Stimulated activated memory B cell treated with anti-CD40 and anti-IgM and Interleukin-4, amounts not matched to agents 10 μg/mL and 1 μg/mL and 100 μg/mL, for 72 hours (primary cell): ENCODE measurements at regions not wholly inside any gene's neighbourhood (a gene's known extent, or its start where the extent isn't known, plus 50 kb on each side); places are given as distances from the start of the nearest gene placed in this dataset.

Experiments
- ATAC-seq: fragments of 150-1000 bp; cut with Tn5 transposase; 2 replicates; pipeline ENCODE4 v1.10.0; 2021
- H3K27ac Mint-ChIP-seq: one replicate; pipeline ENCODE4 v1.8.0; 2022; ENCODE audit warnings: mild to moderate bottlenecking, mixed read lengths
- H3K27me3 Mint-ChIP-seq: one replicate; pipeline ENCODE4 v1.8.0; 2022; ENCODE audit warnings: mixed read lengths
- H3K36me3 Mint-ChIP-seq: one replicate; pipeline ENCODE4 v1.8.0; 2022; ENCODE audit warnings: mixed read lengths
- H3K4me1 Mint-ChIP-seq: one replicate; pipeline ENCODE4 v1.8.0; 2022; ENCODE audit warnings: mixed read lengths
- H3K4me3 Mint-ChIP-seq: one replicate; pipeline ENCODE4 v1.8.0; 2022; ENCODE audit warnings: mild to moderate bottlenecking, moderate library complexity, mixed read lengths
- H3K9me3 Mint-ChIP-seq: one replicate; pipeline ENCODE4 v1.8.0; 2022; ENCODE audit warnings: mixed read lengths

GRCh38 chr7:46157931-46158330 lies 236.9 kb upstream of the IGFBP3 start:
- H3K27me3 Mint-ChIP-seq: no peaks in the 10 kb centered on the region
- no peaks in the 10 kb centered on the region for H3K36me3 Mint-ChIP-seq
- ATAC-seq: no peak
- no peak overlapping the region for H3K4me3 Mint-ChIP-seq
- H3K4me1 Mint-ChIP-seq: no peaks in the 10 kb centered on the region
- no peaks in the 10 kb centered on the region for H3K9me3 Mint-ChIP-seq
- no peak overlapping the region for H3K27ac Mint-ChIP-seq

- no peaks in the 10 kb centered on the region for H3K4me1 Mint-ChIP-seq
- no peak overlapping the region for H3K4me3 Mint-ChIP-seq
- no peaks in the 10 kb centered on the region for H3K27me3 Mint-ChIP-seq
- no peaks in the 10 kb centered on the region for H3K36me3 Mint-ChIP-seq
- no peak overlapping the region for H3K27ac Mint-ChIP-seq
- no peaks in the 10 kb centered on the region for H3K9me3 Mint-ChIP-seq
- ATAC-seq: no peak
These were observed 236.3 kb upstream of the IGFBP3 start for GRCh38 chr7:46157404-46157803.

- no peak for ATAC-seq
- Mint-ChIP-seq H3K27me3 (no peaks in the 10 kb centered on the region), H3K4me3 (no peak overlapping the region), H3K36me3 (no peaks in the 10 kb centered on the region), H3K27ac (no peak overlapping the region), H3K4me1 (no peaks in the 10 kb centered on the region), H3K9me3 (no peaks in the 10 kb centered on the region)
These were observed 235.8 kb upstream of the IGFBP3 start for GRCh38 chr7:46156853-46157252.

GRCh38 chr7:46156086-46156485 lies 235.0 kb upstream of the IGFBP3 start:
- Mint-ChIP-seq H3K27ac (no peak overlapping the region), H3K4me3 (no peak overlapping the region), H3K4me1 (no peaks in the 10 kb centered on the region), H3K27me3 (no peaks in the 10 kb centered on the region), H3K9me3 (no peaks in the 10 kb centered on the region), H3K36me3 (no peaks in the 10 kb centered on the region)
- ATAC-seq: no peak

- no peak for ATAC-seq
- no peaks in the 10 kb centered on the region for H3K27me3 Mint-ChIP-seq
These were observed 234.3 kb upstream of the IGFBP3 start for GRCh38 chr7:46155367-46155766.

GRCh38 chr7:46153951-46154787 lies 233.1 kb upstream of the IGFBP3 start:
- no peak overlapping the region for H3K4me3 Mint-ChIP-seq
- no peaks in the 10 kb centered on the region for H3K36me3 Mint-ChIP-seq
- no peaks in the 10 kb centered on the region for H3K27me3 Mint-ChIP-seq
- no peaks in the 10 kb centered on the region for H3K9me3 Mint-ChIP-seq
- no peak for ATAC-seq
- no peak overlapping the region for H3K27ac Mint-ChIP-seq
- no peaks in the 10 kb centered on the region for H3K4me1 Mint-ChIP-seq

More at GRCh38 chr7:46155367-46155766, 234.3 kb upstream of the IGFBP3 start:
- H3K4me1 Mint-ChIP-seq: no peaks in the 10 kb centered on the region
- H3K9me3 Mint-ChIP-seq: no peaks in the 10 kb centered on the region
- H3K36me3 Mint-ChIP-seq: no peaks in the 10 kb centered on the region
- no peak overlapping the region for H3K4me3 Mint-ChIP-seq
- no peak overlapping the region for H3K27ac Mint-ChIP-seq

- Mint-ChIP-seq H3K27ac (no peak overlapping the region), H3K4me1 (no peaks in the 10 kb centered on the region), H3K27me3 (no peaks in the 10 kb centered on the region)
These were observed 232.5 kb upstream of the IGFBP3 start for GRCh38 chr7:46153583-46153950.

GRCh38 chr7:46152696-46153095 lies 231.6 kb upstream of the IGFBP3 start:
- no peaks in the 10 kb centered on the region for H3K9me3 Mint-ChIP-seq
- H3K4me3 Mint-ChIP-seq: no peak overlapping the region
- no peak for ATAC-seq
- H3K27ac Mint-ChIP-seq: no peak overlapping the region
- H3K4me1 Mint-ChIP-seq: no peaks in the 10 kb centered on the region
- H3K27me3 Mint-ChIP-seq: no peaks in the 10 kb centered on the region
- H3K36me3 Mint-ChIP-seq: no peaks in the 10 kb centered on the region

More at GRCh38 chr7:46153583-46153950, 232.5 kb upstream of the IGFBP3 start:
- H3K4me3 Mint-ChIP-seq: no peak overlapping the region
- H3K36me3 Mint-ChIP-seq: no peaks in the 10 kb centered on the region
- no peaks in the 10 kb centered on the region for H3K9me3 Mint-ChIP-seq
- ATAC-seq: no peak

GRCh38 chr7:46150721-46151120 lies 229.6 kb upstream of the IGFBP3 start:
- Mint-ChIP-seq H3K9me3 (no peaks in the 10 kb centered on the region), H3K27me3 (no peaks in the 10 kb centered on the region), H3K36me3 (no peaks in the 10 kb centered on the region), H3K4me1 (no peaks in the 10 kb centered on the region), H3K27ac (no peak overlapping the region), H3K4me3 (no peak overlapping the region)
- ATAC-seq: no peak

GRCh38 chr7:46150202-46150601 lies 229.1 kb upstream of the IGFBP3 start:
- Mint-ChIP-seq H3K36me3 (no peaks in the 10 kb centered on the region), H3K27ac (no peak overlapping the region), H3K4me3 (no peak overlapping the region)

GRCh38 chr7:46147871-46148270 lies 226.8 kb upstream of the IGFBP3 start:
- no peak overlapping the region for H3K4me3 Mint-ChIP-seq
- no peaks in the 10 kb centered on the region for H3K36me3 Mint-ChIP-seq
- H3K27ac Mint-ChIP-seq: no peak overlapping the region
- H3K27me3 Mint-ChIP-seq: no peaks in the 10 kb centered on the region
- no peaks in the 10 kb centered on the region for H3K4me1 Mint-ChIP-seq
- H3K9me3 Mint-ChIP-seq: no peaks in the 10 kb centered on the region
- no peak for ATAC-seq

More at GRCh38 chr7:46150202-46150601, 229.1 kb upstream of the IGFBP3 start:
- Mint-ChIP-seq H3K27me3 (no peaks in the 10 kb centered on the region), H3K9me3 (no peaks in the 10 kb centered on the region), H3K4me1 (no peaks in the 10 kb centered on the region)
- no peak for ATAC-seq

- H3K9me3 Mint-ChIP-seq: no peaks in the 10 kb centered on the region
- H3K36me3 Mint-ChIP-seq: no peaks in the 10 kb centered on the region
- no peak for ATAC-seq
- no peak overlapping the region for H3K4me3 Mint-ChIP-seq
- H3K4me1 Mint-ChIP-seq: no peaks in the 10 kb centered on the region
- H3K27me3 Mint-ChIP-seq: no peaks in the 10 kb centered on the region
- no peak overlapping the region for H3K27ac Mint-ChIP-seq
These were observed 225.6 kb upstream of the IGFBP3 start for GRCh38 chr7:46146454-46147255.

- Mint-ChIP-seq H3K4me1 (no peaks in the 10 kb centered on the region), H3K9me3 (no peaks in the 10 kb centered on the region), H3K27me3 (no peaks in the 10 kb centered on the region), H3K27ac (no peak overlapping the region), H3K4me3 (no peak overlapping the region), H3K36me3 (no peaks in the 10 kb centered on the region)
- no peak for ATAC-seq
These were observed 224.3 kb upstream of the IGFBP3 start for GRCh38 chr7:46145412-46145811.

- H3K27ac Mint-ChIP-seq: no peak overlapping the region
- H3K4me3 Mint-ChIP-seq: no peak overlapping the region
- no peaks in the 10 kb centered on the region for H3K4me1 Mint-ChIP-seq
- no peak for ATAC-seq
- H3K9me3 Mint-ChIP-seq: no peaks in the 10 kb centered on the region
- no peaks in the 10 kb centered on the region for H3K36me3 Mint-ChIP-seq
- H3K27me3 Mint-ChIP-seq: no peaks in the 10 kb centered on the region
These were observed 223.2 kb upstream of the IGFBP3 start for GRCh38 chr7:46143949-46144917.

- Mint-ChIP-seq H3K27ac (no peak overlapping the region), H3K9me3 (no peaks in the 10 kb centered on the region), H3K4me3 (no peak overlapping the region), H3K36me3 (no peaks in the 10 kb centered on the region), H3K4me1 (no peaks in the 10 kb centered on the region), H3K27me3 (no peaks in the 10 kb centered on the region)
- no peak for ATAC-seq
These were observed 222.3 kb upstream of the IGFBP3 start for GRCh38 chr7:46143421-46143820.
